ENCODE measurements at regions not wholly inside any gene's neighbourhood (a gene's known extent, or its start where the extent isn't known, plus 50 kb on each side); places are given as distances from the start of the nearest gene placed in this dataset.

- no peak for TF ChIP-seq ATF2 (IDR thresholded peaks at IDR 0.05; ENCODE audit: low read length)
- TF ChIP-seq POLR2AphosphoS5 (IDR thresholded peaks at IDR 0.05; ENCODE audit: low read depth, low read length), result no peak
- no peak for TF ChIP-seq CTCF (IDR thresholded peaks at IDR 0.05; ENCODE audit: control extremely low read depth in 1 of 3, insufficient read depth in 1 of 3, low read depth in 1 of 3, low read length in 3 of 3)
Observed at GRCh38 chr9:642014-642413, 199.5 kb upstream of the DMRT1 start.

Data from H1 (cell line).